H9 (cell line): ENCODE measurements at regions not wholly inside any gene's neighbourhood (a gene's known extent, or its start where the extent isn't known, plus 50 kb on each side); places are given as distances from the start of the nearest gene placed in this dataset.

Source experiments
- DNase-seq: peaks from one replicate; pipeline ENCODE4 v3.0.0-alpha.2; 2017
- H2AFZ ChIP-seq: one replicate; pipeline ENCODE4 v1.6.1; 2013; ENCODE audit warnings: mild to moderate bottlenecking, low read length, control low read depth, moderate library complexity
- H2AK5ac ChIP-seq: 2 replicates; pipeline ENCODE4 v1.6.1; 2013; ENCODE audit warnings: low read length, control low read depth, mixed read lengths; ENCODE audit not compliant: insufficient read length
- H2BK120ac ChIP-seq: one replicate; pipeline ENCODE4 v1.6.1; 2013; ENCODE audit warnings: low read depth, mild to moderate bottlenecking, low read length, control low read depth, inconsistent platforms; ENCODE audit not compliant: poor library complexity, severe bottlenecking
- H2BK12ac ChIP-seq: 2 replicates; pipeline ENCODE4 v1.6.1; 2013; ENCODE audit warnings: low read length, control low read depth, mixed read lengths, low read depth; ENCODE audit not compliant: insufficient read length
- H2BK15ac ChIP-seq: 2 replicates; pipeline ENCODE4 v1.6.1; 2013; ENCODE audit warnings: low read depth, low read length, control low read depth
- H2BK20ac ChIP-seq: one replicate; pipeline ENCODE4 v1.6.1; 2013; ENCODE audit warnings: low read depth, mild to moderate bottlenecking, low read length, control low read depth, inconsistent platforms; ENCODE audit not compliant: poor library complexity, severe bottlenecking
- H2BK5ac ChIP-seq: 2 replicates; pipeline ENCODE4 v1.6.1; 2013; ENCODE audit warnings: low read length, control low read depth, mixed read lengths; ENCODE audit not compliant: insufficient read length
- H3K14ac ChIP-seq: 2 replicates; pipeline ENCODE4 v1.6.1; 2013; ENCODE audit warnings: low read length, control low read depth; ENCODE audit not compliant: insufficient read depth
- H3K18ac ChIP-seq: 2 replicates; pipeline ENCODE4 v1.6.1; 2013; ENCODE audit warnings: low read depth, mild to moderate bottlenecking, mixed read lengths, low read length, control low read depth; ENCODE audit not compliant: insufficient read length
- H3K23ac ChIP-seq: 2 replicates; pipeline ENCODE4 v1.6.1; 2013; ENCODE audit warnings: low read length, control low read depth, mixed read lengths, low read depth; ENCODE audit not compliant: insufficient read length
- H3K23me2 ChIP-seq: 2 replicates; pipeline ENCODE4 v1.6.1; 2013; ENCODE audit warnings: low read depth, mild to moderate bottlenecking, mixed read lengths, low read length, control low read depth; ENCODE audit not compliant: insufficient read length, poor library complexity, severe bottlenecking
- H3K27ac ChIP-seq: 2 replicates; pipeline ENCODE4 v1.5.1; 2013; ENCODE audit warnings: low read length, control low read depth, mixed read lengths, low read depth; ENCODE audit not compliant: insufficient read length
- H3K27me3 ChIP-seq: 2 replicates; pipeline ENCODE4 v1.6.1; 2013; ENCODE audit warnings: low read length, control low read depth, inconsistent platforms; ENCODE audit not compliant: insufficient read depth
- H3K4ac ChIP-seq: 2 replicates; pipeline ENCODE4 v1.6.1; 2013; ENCODE audit warnings: low read depth, mild to moderate bottlenecking, control low read depth, inconsistent platforms, low read length, moderate library complexity
- H3K4me1 ChIP-seq: 2 replicates; pipeline ENCODE4 v1.6.1; 2013; ENCODE audit warnings: low read length, control low read depth, inconsistent platforms; ENCODE audit not compliant: insufficient read depth
- H3K4me2 ChIP-seq: 2 replicates; pipeline ENCODE4 v1.6.1; 2013; ENCODE audit warnings: low read length, control low read depth, mixed read lengths; ENCODE audit not compliant: insufficient read length, insufficient read depth
- H3K56ac ChIP-seq: 2 replicates; pipeline ENCODE4 v1.6.1; 2013; ENCODE audit warnings: low read depth, mild to moderate bottlenecking, mixed read lengths, low read length, control low read depth; ENCODE audit not compliant: insufficient read length
- H3K79me1 ChIP-seq: 2 replicates; pipeline ENCODE4 v1.6.1; 2013; ENCODE audit warnings: low read depth, mild to moderate bottlenecking, moderate library complexity, low read length, control low read depth, inconsistent platforms; ENCODE audit not compliant: insufficient read depth, poor library complexity, severe bottlenecking
- H3K79me2 ChIP-seq: 2 replicates; pipeline ENCODE4 v1.6.1; 2013; ENCODE audit warnings: low read length, control low read depth, inconsistent platforms; ENCODE audit not compliant: insufficient read depth
- H3K9ac ChIP-seq: 2 replicates; pipeline ENCODE4 v1.6.1; 2013; ENCODE audit warnings: low read length, control low read depth, mixed read lengths; ENCODE audit not compliant: insufficient read length; ENCODE audit errors: extremely low read depth
- H3K9me3 ChIP-seq: one replicate; pipeline ENCODE4 v1.6.1; 2013; ENCODE audit warnings: low read depth, low read length, inconsistent platforms; ENCODE audit not compliant: control insufficient read depth
- H3T11ph ChIP-seq: one replicate; pipeline ENCODE4 v1.6.1; 2013; ENCODE audit warnings: mild to moderate bottlenecking, low read length, control low read depth, inconsistent platforms
- H4K20me1 ChIP-seq: one replicate; pipeline ENCODE4 v1.6.1; 2013; ENCODE audit not compliant: control insufficient read depth, insufficient read length, insufficient read depth
- H4K5ac ChIP-seq: 2 replicates; pipeline ENCODE4 v1.6.1; 2013; ENCODE audit warnings: low read depth, mild to moderate bottlenecking, mixed read lengths, low read length, control low read depth; ENCODE audit not compliant: insufficient read length
- H4K8ac ChIP-seq: replicated peaks from 2 replicates; pipeline ENCODE4 v1.6.1; 2013; ENCODE audit warnings: low read length, control low read depth, mixed read lengths, low read depth; ENCODE audit not compliant: insufficient read length
- H4K91ac ChIP-seq: 2 replicates; pipeline ENCODE4 v1.6.1; 2013; ENCODE audit warnings: low read depth, mild to moderate bottlenecking, moderate library complexity, mixed read lengths, low read length, control low read depth; ENCODE audit not compliant: insufficient read length
- H3K27ac Mint-ChIP-seq, 3 experiments: 2 replicates in 2 of 3; 3 replicates in 1 of 3; pipeline ENCODE4 v1.8.0; 2020 to 2021; ENCODE audit warnings: mixed read lengths in 3 of 3, mild to moderate bottlenecking in 1 of 3, moderate library complexity in 1 of 3
- H3K27me3 Mint-ChIP-seq: 2 replicates; pipeline ENCODE4 v1.8.0; 2021; ENCODE audit warnings: low read depth, mild to moderate bottlenecking, moderate library complexity, mixed read lengths
- H3K36me3 Mint-ChIP-seq, 3 experiments: 2 replicates in 2 of 3; 3 replicates in 1 of 3; pipeline ENCODE4 v1.8.0; 2020 to 2021; ENCODE audit warnings: low read depth in 3 of 3, mixed read lengths in 3 of 3; ENCODE audit not compliant: insufficient read depth in 1 of 3
- H3K4me1 Mint-ChIP-seq, 2 experiments: 2 replicates each; pipeline ENCODE4 v1.8.0; 2020; ENCODE audit warnings: mixed read lengths in 2 of 2
- H3K4me3 Mint-ChIP-seq, 2 experiments: 2 replicates in 1 of 2; 3 replicates in 1 of 2; pipeline ENCODE4 v1.8.0; 2020 to 2021; ENCODE audit warnings: mild to moderate bottlenecking in 2 of 2, mixed read lengths in 2 of 2, moderate library complexity in 1 of 2
- H3K9me3 Mint-ChIP-seq, 2 experiments: 2 replicates in 1 of 2; 3 replicates in 1 of 2; pipeline ENCODE4 v1.8.0; 2020; ENCODE audit warnings: mild to moderate bottlenecking in 2 of 2, mixed read lengths in 2 of 2, moderate library complexity in 1 of 2
- CTCF ChIP-seq: fragments of 200-600 bp; sonication (generic); conservative IDR thresholded peaks from 3 replicates; pipeline ENCODE4 v1.8.0; 2021; ENCODE audit warnings: antibody characterized with exemption, mild to moderate bottlenecking
- WGBS: extraction: QIAGEN DNeasy Blood & Tissue Kit; methylation state at CpG from one replicate; pipeline ENCODE4 v1.1.7; 2013; ENCODE audit warnings: missing lambda C conversion rate, low lambda C conversion rate, mixed read lengths; ENCODE audit not compliant: insufficient read length; ENCODE audit errors: extremely low coverage; 5-methylcytosine and 5-hydroxymethylcytosine counted together

- Histone ChIP-seq H3K4me2 (no peak overlapping the region), H3K4me1 (no peaks in the 10 kb centered on the region), H3K23me2 (no peaks in the 10 kb centered on the region), H2BK12ac (no peak overlapping the region), H3K23ac (no peak overlapping the region), H2BK5ac (no peak overlapping the region), H4K8ac (no peak overlapping the region), H2BK15ac (no peak overlapping the region), H4K91ac (no peak overlapping the region), H3K18ac (no peak overlapping the region), H4K20me1 (no peaks in the 10 kb centered on the region), H3K27me3 (no peaks in the 10 kb centered on the region), H3K56ac (no peak overlapping the region), H4K5ac (no peak overlapping the region), H3T11ph (no peak overlapping the region), H3K79me1 (no peaks in the 10 kb centered on the region), H2AK5ac (no peak overlapping the region), H3K14ac (no peak overlapping the region), H3K9ac (no peak overlapping the region), H3K27ac (no peak overlapping the region), H3K79me2 (no peaks in the 10 kb centered on the region), H2AFZ (no peak overlapping the region), H2BK20ac (no peak overlapping the region), H3K4ac (no peak overlapping the region), H2BK120ac (no peak overlapping the region), H3K9me3 (no peaks in the 10 kb centered on the region)
- H3K4me3 Mint-ChIP-seq: no peak overlapping the region
- DNase-seq: no peak
- no peaks in the 10 kb centered on the region; a peak in 1 of 7 replicates for H3K36me3 Mint-ChIP-seq
- no CpG with 5 or more reads among the region's 6 CpGs for WGBS
- no peak for TF ChIP-seq CTCF
- H3K27ac Mint-ChIP-seq: no peak overlapping the region
- no peaks in the 10 kb centered on the region for H3K27me3 Mint-ChIP-seq
- H3K4me1 Mint-ChIP-seq: no peaks in the 10 kb centered on the region
- H3K9me3 Mint-ChIP-seq: peaks cover 2% of the 10 kb centered on the region in 2 experiments; a peak in 3 of 5 replicates
Measured at GRCh38 chr7:145212050-145212449, 376.2 kb upstream of the TPK1 start.
